Astrocyte of the cerebellum (primary cell): ENCODE measurements at regions not wholly inside any gene's neighbourhood (a gene's known extent, or its start where the extent isn't known, plus 50 kb on each side); places are given as distances from the start of the nearest gene placed in this dataset.
A peak's percentile ranks its signal among the peaks of the same experiment; 100 is the strongest.

Source experiments
- DNase-seq: peaks from one replicate; pipeline ENCODE4 v3.0.0-alpha.2; 2011; ENCODE audit warnings: low read depth
- H3K4me3 ChIP-seq: 2 replicates; pipeline ENCODE4 v1.5.1; 2011; ENCODE audit warnings: mild to moderate bottlenecking, low read depth, low read length, moderate library complexity
- CTCF ChIP-seq: IDR thresholded peaks from 2 replicates; pipeline ENCODE4 v1.5.1; 2012; ENCODE audit warnings: low read length, low read depth, moderate library complexity, mild to moderate bottlenecking; ENCODE audit errors: missing control alignments
- in situ Hi-C: cut with HindIII; loops from 2 replicates; pipeline ENCODE4 v1.10.0; 2017; ENCODE audit warnings: low sequenced_read_pairs

DNA sequence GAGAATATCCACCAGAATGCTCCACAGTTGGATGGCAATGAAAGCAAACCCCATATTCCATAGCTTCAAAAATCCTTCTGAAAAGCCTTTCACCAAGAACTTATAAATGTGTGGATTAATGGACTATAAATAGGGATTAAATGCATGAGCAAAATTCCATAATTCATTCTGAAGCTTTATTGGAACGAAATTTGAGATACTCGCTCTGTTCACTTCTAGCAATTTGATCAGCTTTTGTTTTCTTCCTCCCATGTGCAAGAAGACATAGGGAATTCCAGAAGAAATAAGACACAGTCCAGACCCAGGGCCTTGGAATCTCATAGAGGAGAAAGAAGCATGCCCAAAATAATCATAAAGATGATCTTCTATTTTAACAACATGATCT, 285.9 kb upstream of the TMPO start:
- no peak for DNase-seq
- in situ Hi-C loops, result loop anchor here (5.0 kb wide), 1 partner anchor 37 kb away; no protein-coding TSS in a partner anchor
- no peak for TF ChIP-seq CTCF
- no peak overlapping the region for H3K4me3 ChIP-seq

- peak; percentile 72 for DNase-seq
- in situ Hi-C loops, result no loop called here
These were observed 282.5 kb upstream of the TMPO start for GRCh38 chr12:98232753-98233390.

GRCh38 chr12:98235301-98235700, 280.1 kb upstream of the TMPO start:
- DNase-seq, result no peak
- in situ Hi-C loops, result no loop called here
- TF ChIP-seq CTCF, result no peak
- H3K4me3 ChIP-seq, result no peak overlapping the region

More at GRCh38 chr12:98232753-98233390, 282.5 kb upstream of the TMPO start:
- H3K4me3 ChIP-seq, result no peak overlapping the region
- TF ChIP-seq CTCF, result no peak

GRCh38 chr12:98238515-98239130, 276.8 kb upstream of the TMPO start:
- no peak overlapping the region for H3K4me3 ChIP-seq
- in situ Hi-C loops, result no loop called here
- DNase-seq, result peak; percentile 39
- TF ChIP-seq CTCF, result no peak

- no peak for TF ChIP-seq CTCF
- DNase-seq, result no peak
- H3K4me3 ChIP-seq, result no peak overlapping the region
- in situ Hi-C loops, result no loop called here
These were observed 272.2 kb upstream of the TMPO start for GRCh38 chr12:98243190-98243589.

DNA sequence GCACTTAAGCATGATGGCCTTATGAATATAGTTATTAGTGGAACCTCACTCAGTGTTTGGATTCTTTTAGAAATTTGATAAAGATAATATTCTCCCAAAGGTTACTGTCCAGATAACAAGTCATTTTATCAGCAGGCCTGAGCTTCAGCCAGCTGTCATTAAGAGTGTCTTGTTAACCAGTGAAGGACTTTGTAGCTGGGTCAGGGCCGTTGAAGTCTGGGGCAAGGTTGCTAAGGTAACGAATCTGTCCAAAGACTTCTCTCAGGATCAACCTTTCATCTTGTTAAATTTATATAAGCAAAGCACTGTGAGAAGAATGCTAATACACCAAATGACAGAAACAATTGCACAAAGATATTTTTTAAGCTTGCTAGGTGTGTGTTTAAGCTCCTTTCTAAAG, 271.3 kb upstream of the TMPO start:
- no peak overlapping the region for H3K4me3 ChIP-seq
- TF ChIP-seq CTCF, result no peak
- in situ Hi-C loops, result no loop called here
- no peak for DNase-seq
